H1 (cell line): ENCODE measurements at regions not wholly inside any gene's neighbourhood (a gene's known extent, or its start where the extent isn't known, plus 50 kb on each side); places are given as distances from the start of the nearest gene placed in this dataset.

ENCODE experiments used
- EGR1 ChIP-seq: IDR thresholded peaks from 2 replicates; pipeline ENCODE4 v1.6.1; 2011; ENCODE audit warnings: low read depth, low read length, borderline replicate concordance
- EP300 ChIP-seq, 2 experiments: IDR thresholded peaks; 1 replicate in 1 of 2; 2 replicates in 1 of 2; pipeline ENCODE4 v1.6.1; 2011 to 2012; ENCODE audit warnings: low read depth in 2 of 2, low read length in 2 of 2, mild to moderate bottlenecking in 2 of 2, borderline replicate concordance in 1 of 2, inconsistent platforms in 1 of 2, moderate library complexity in 1 of 2
- GABPA ChIP-seq: IDR thresholded peaks from 2 replicates; pipeline ENCODE4 v1.6.1; 2011; ENCODE audit warnings: mild to moderate bottlenecking, low read length, moderate library complexity, borderline replicate concordance; ENCODE audit not compliant: insufficient read depth
- JUN ChIP-seq: IDR thresholded peaks from 2 replicates; pipeline ENCODE4 v1.6.1; 2011; ENCODE audit warnings: low read depth, mild to moderate bottlenecking, improper control_type of control experiment, low read length
- JUND ChIP-seq: IDR thresholded peaks from 2 replicates; pipeline ENCODE4 v1.6.1; 2011; ENCODE audit warnings: mild to moderate bottlenecking, improper control_type of control experiment, low read length
- SAP30 ChIP-seq: fragments of 300-600 bp; sonication (generic); IDR thresholded peaks from 2 replicates; pipeline ENCODE4 v1.7.1; 2012; ENCODE audit warnings: low read length, moderate library complexity, mild to moderate bottlenecking, inconsistent platforms; ENCODE audit not compliant: insufficient read depth, insufficient replicate concordance
- TF ChIP-seq, protein P1 (sequence below): fragments of 300-600 bp; sonication (generic); IDR thresholded peaks from 2 replicates; pipeline ENCODE4 v1.7.1; 2012; ENCODE audit warnings: low read length, moderate library complexity, mild to moderate bottlenecking, inconsistent platforms; ENCODE audit not compliant: insufficient replicate concordance
- TF ChIP-seq, protein P2 (sequence below): IDR thresholded peaks from 2 replicates; pipeline ENCODE4 v1.6.1; 2012; ENCODE audit warnings: inconsistent platforms

- TF ChIP-seq, protein P1, sequence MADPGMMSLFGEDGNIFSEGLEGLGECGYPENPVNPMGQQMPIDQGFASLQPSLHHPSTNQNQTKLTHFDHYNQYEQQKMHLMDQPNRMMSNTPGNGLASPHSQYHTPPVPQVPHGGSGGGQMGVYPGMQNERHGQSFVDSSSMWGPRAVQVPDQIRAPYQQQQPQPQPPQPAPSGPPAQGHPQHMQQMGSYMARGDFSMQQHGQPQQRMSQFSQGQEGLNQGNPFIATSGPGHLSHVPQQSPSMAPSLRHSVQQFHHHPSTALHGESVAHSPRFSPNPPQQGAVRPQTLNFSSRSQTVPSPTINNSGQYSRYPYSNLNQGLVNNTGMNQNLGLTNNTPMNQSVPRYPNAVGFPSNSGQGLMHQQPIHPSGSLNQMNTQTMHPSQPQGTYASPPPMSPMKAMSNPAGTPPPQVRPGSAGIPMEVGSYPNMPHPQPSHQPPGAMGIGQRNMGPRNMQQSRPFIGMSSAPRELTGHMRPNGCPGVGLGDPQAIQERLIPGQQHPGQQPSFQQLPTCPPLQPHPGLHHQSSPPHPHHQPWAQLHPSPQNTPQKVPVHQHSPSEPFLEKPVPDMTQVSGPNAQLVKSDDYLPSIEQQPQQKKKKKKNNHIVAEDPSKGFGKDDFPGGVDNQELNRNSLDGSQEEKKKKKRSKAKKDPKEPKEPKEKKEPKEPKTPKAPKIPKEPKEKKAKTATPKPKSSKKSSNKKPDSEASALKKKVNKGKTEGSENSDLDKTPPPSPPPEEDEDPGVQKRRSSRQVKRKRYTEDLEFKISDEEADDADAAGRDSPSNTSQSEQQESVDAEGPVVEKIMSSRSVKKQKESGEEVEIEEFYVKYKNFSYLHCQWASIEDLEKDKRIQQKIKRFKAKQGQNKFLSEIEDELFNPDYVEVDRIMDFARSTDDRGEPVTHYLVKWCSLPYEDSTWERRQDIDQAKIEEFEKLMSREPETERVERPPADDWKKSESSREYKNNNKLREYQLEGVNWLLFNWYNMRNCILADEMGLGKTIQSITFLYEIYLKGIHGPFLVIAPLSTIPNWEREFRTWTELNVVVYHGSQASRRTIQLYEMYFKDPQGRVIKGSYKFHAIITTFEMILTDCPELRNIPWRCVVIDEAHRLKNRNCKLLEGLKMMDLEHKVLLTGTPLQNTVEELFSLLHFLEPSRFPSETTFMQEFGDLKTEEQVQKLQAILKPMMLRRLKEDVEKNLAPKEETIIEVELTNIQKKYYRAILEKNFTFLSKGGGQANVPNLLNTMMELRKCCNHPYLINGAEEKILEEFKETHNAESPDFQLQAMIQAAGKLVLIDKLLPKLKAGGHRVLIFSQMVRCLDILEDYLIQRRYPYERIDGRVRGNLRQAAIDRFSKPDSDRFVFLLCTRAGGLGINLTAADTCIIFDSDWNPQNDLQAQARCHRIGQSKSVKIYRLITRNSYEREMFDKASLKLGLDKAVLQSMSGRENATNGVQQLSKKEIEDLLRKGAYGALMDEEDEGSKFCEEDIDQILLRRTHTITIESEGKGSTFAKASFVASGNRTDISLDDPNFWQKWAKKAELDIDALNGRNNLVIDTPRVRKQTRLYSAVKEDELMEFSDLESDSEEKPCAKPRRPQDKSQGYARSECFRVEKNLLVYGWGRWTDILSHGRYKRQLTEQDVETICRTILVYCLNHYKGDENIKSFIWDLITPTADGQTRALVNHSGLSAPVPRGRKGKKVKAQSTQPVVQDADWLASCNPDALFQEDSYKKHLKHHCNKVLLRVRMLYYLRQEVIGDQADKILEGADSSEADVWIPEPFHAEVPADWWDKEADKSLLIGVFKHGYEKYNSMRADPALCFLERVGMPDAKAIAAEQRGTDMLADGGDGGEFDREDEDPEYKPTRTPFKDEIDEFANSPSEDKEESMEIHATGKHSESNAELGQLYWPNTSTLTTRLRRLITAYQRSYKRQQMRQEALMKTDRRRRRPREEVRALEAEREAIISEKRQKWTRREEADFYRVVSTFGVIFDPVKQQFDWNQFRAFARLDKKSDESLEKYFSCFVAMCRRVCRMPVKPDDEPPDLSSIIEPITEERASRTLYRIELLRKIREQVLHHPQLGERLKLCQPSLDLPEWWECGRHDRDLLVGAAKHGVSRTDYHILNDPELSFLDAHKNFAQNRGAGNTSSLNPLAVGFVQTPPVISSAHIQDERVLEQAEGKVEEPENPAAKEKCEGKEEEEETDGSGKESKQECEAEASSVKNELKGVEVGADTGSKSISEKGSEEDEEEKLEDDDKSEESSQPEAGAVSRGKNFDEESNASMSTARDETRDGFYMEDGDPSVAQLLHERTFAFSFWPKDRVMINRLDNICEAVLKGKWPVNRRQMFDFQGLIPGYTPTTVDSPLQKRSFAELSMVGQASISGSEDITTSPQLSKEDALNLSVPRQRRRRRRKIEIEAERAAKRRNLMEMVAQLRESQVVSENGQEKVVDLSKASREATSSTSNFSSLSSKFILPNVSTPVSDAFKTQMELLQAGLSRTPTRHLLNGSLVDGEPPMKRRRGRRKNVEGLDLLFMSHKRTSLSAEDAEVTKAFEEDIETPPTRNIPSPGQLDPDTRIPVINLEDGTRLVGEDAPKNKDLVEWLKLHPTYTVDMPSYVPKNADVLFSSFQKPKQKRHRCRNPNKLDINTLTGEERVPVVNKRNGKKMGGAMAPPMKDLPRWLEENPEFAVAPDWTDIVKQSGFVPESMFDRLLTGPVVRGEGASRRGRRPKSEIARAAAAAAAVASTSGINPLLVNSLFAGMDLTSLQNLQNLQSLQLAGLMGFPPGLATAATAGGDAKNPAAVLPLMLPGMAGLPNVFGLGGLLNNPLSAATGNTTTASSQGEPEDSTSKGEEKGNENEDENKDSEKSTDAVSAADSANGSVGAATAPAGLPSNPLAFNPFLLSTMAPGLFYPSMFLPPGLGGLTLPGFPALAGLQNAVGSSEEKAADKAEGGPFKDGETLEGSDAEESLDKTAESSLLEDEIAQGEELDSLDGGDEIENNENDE, result no peak
- TF ChIP-seq, protein P2, sequence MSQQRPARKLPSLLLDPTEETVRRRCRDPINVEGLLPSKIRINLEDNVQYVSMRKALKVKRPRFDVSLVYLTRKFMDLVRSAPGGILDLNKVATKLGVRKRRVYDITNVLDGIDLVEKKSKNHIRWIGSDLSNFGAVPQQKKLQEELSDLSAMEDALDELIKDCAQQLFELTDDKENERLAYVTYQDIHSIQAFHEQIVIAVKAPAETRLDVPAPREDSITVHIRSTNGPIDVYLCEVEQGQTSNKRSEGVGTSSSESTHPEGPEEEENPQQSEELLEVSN, result no peak
- TF ChIP-seq EGR1, result no peak
- TF ChIP-seq SAP30, result no peak
- no peak for TF ChIP-seq JUN
- no peak for TF ChIP-seq JUND
- no peak for TF ChIP-seq EP300 (IDR thresholded peaks at IDR 0.05; ENCODE audit: borderline replicate concordance in 1 of 2, low read depth in 2 of 2, low read length in 2 of 2)
- no peak for TF ChIP-seq GABPA
Observed at GRCh38 chrX:39630344-39630743, 467.4 kb downstream of the BCOR start (continued).
